ENCODE measurements at regions not wholly inside any gene's neighbourhood (a gene's known extent, or its start where the extent isn't known, plus 50 kb on each side); places are given as distances from the start of the nearest gene placed in this dataset.

DNA sequence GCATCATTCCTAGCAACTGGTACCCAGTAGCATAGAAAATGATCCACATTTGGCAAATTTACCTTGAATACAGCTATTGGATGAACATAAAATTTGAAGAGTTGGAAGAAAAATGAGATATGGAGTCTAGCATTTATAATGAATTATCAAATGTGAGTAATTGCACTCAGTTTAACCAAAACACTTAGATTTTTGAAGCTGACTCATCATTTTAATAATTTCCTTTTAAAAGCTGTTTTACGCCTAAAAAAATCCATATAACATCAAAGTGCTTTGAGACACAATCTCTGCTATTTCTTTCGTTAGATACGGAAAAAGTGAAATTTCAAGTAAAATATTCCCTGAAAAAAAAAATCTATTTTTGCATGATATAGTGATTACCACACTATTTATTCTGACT lies 767.4 kb downstream of the ROBO2 start:
- Histone ChIP-seq H2AFZ (ENCODE audit: control insufficient read depth, low read length) (no peak overlapping the region), H4K20me1 (ENCODE audit: control insufficient read depth, extremely low read depth, insufficient read depth, low read length) (no peaks in the 10 kb centered on the region), H3K79me2 (ENCODE audit: control insufficient read depth, insufficient read depth, low read length) (no peaks in the 10 kb centered on the region), H3K4me2 (ENCODE audit: control insufficient read depth, extremely low read depth, insufficient read depth, low read depth, low read length) (no peak overlapping the region), H3K4me3 (ENCODE audit: control insufficient read depth in 2 of 3, extremely low read depth in 1 of 3, insufficient read depth in 2 of 3, low read depth in 1 of 3, low read length in 3 of 3) (no peak overlapping the region), H3K27ac (ENCODE audit: control insufficient read depth, insufficient read depth, low read length) (no peak overlapping the region), H3K36me3 (ENCODE audit: control insufficient read depth in 2 of 2, extremely low read depth in 1 of 2, insufficient read depth in 2 of 2, low read length in 2 of 2) (no peaks in the 10 kb centered on the region), H3K9ac (ENCODE audit: control insufficient read depth, extremely low read depth, insufficient read depth, low read length) (no peak overlapping the region), H3K9me1 (ENCODE audit: control insufficient read depth, extremely low read depth, insufficient read depth, low read length) (no peaks in the 10 kb centered on the region), H3K9me3 (ENCODE audit: control insufficient read depth, low read depth, low read length) (no peaks in the 10 kb centered on the region), H3K4me1 (ENCODE audit: control insufficient read depth, extremely low read depth, insufficient read depth, low read length) (no peaks in the 10 kb centered on the region), H3K27me3 (ENCODE audit: control insufficient read depth, extremely low read depth, insufficient read depth, low read length) (no peaks in the 10 kb centered on the region)
- DNase-seq (ENCODE audit: low read depth, low spot score) = no peak
- dilution Hi-C loops (cut with MboI; ENCODE audit: extremely low pct_ligation_motif_present, low sequenced_read_pairs) = no loop called here
- no peak for TF ChIP-seq EZH2 (IDR thresholded peaks at IDR 0.05; ENCODE audit: low read length)
- TF ChIP-seq CTCF (optimal IDR thresholded peaks at IDR 0.05 in 1 of 3, IDR thresholded peaks at IDR 0.05 in 1 of 3, conservative IDR thresholded peaks at IDR 0.05 in 1 of 3; ENCODE audit: extremely low read depth in 1 of 3, insufficient read depth in 2 of 3, low read length in 3 of 3) = no peak
- no peak for FAIRE-seq

DNA sequence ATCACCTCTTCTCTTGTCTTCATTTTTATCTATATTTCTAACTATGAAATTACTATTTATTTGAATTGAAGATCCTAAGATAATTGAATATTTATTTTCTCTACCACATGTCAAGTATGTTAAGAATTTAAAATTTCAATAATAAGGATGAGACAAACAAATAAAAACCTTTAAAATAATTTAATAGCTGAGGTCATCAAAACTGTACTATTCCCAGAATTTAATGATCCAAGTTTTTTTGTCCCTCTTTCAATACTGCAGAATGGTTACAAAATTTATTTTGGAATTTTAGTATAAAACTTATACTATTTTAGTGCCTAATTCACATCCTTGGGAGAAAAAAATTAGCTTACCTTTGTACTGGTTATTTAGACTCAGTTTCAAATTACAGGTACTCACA lies 774.9 kb downstream of the ROBO2 start:
- no peaks in the 10 kb centered on the region for H3K27me3 ChIP-seq (ENCODE audit: control insufficient read depth, extremely low read depth, insufficient read depth, low read length)
- H3K36me3 ChIP-seq (ENCODE audit: control insufficient read depth in 2 of 2, extremely low read depth in 1 of 2, insufficient read depth in 2 of 2, low read length in 2 of 2) = no peaks in the 10 kb centered on the region
- H3K4me1 ChIP-seq (ENCODE audit: control insufficient read depth, extremely low read depth, insufficient read depth, low read length) = no peaks in the 10 kb centered on the region
- DNase-seq (ENCODE audit: low read depth, low spot score) (no peak), FAIRE-seq (no peak)
- H3K4me2 ChIP-seq (ENCODE audit: control insufficient read depth, extremely low read depth, insufficient read depth, low read depth, low read length) = no peak overlapping the region
- H3K27ac ChIP-seq (ENCODE audit: control insufficient read depth, insufficient read depth, low read length) = no peak overlapping the region
- H3K9ac ChIP-seq (ENCODE audit: control insufficient read depth, extremely low read depth, insufficient read depth, low read length) = no peak overlapping the region
- TF ChIP-seq EZH2 (IDR thresholded peaks at IDR 0.05; ENCODE audit: low read length) (no peak), CTCF (optimal IDR thresholded peaks at IDR 0.05 in 1 of 3, IDR thresholded peaks at IDR 0.05 in 1 of 3, conservative IDR thresholded peaks at IDR 0.05 in 1 of 3; ENCODE audit: extremely low read depth in 1 of 3, insufficient read depth in 2 of 3, low read length in 3 of 3) (no peak)
- no peaks in the 10 kb centered on the region for H3K9me3 ChIP-seq (ENCODE audit: control insufficient read depth, low read depth, low read length)
- no peaks in the 10 kb centered on the region for H3K79me2 ChIP-seq (ENCODE audit: control insufficient read depth, insufficient read depth, low read length)
- no peaks in the 10 kb centered on the region for H4K20me1 ChIP-seq (ENCODE audit: control insufficient read depth, extremely low read depth, insufficient read depth, low read length)
- no peak overlapping the region for H3K4me3 ChIP-seq (ENCODE audit: control insufficient read depth in 2 of 3, extremely low read depth in 1 of 3, insufficient read depth in 2 of 3, low read depth in 1 of 3, low read length in 3 of 3)
- dilution Hi-C loops (cut with MboI; ENCODE audit: extremely low pct_ligation_motif_present, low sequenced_read_pairs) = no loop called here
- no peak overlapping the region for H2AFZ ChIP-seq (ENCODE audit: control insufficient read depth, low read length)
- no peaks in the 10 kb centered on the region for H3K9me1 ChIP-seq (ENCODE audit: control insufficient read depth, extremely low read depth, insufficient read depth, low read length)

Measured in keratinocyte (primary cell).